GM18870 (cell line): ENCODE measurements at regions not wholly inside any gene's neighbourhood (a gene's known extent, or its start where the extent isn't known, plus 50 kb on each side); places are given as distances from the start of the nearest gene placed in this dataset.
"Not testable (repeated sequence)": the region's sequence is repeated elsewhere in the genome, so short reads cannot be mapped to it uniquely, and the experiment has no call there.

Source experiments
- ATAC-seq: cut with Tn5 transposase; IDR thresholded peaks from one replicate; pipeline ENCODE4 v1.9.1; 2021; ENCODE audit warnings: moderate library complexity; ENCODE audit not compliant: unreplicated experiment

DNA sequence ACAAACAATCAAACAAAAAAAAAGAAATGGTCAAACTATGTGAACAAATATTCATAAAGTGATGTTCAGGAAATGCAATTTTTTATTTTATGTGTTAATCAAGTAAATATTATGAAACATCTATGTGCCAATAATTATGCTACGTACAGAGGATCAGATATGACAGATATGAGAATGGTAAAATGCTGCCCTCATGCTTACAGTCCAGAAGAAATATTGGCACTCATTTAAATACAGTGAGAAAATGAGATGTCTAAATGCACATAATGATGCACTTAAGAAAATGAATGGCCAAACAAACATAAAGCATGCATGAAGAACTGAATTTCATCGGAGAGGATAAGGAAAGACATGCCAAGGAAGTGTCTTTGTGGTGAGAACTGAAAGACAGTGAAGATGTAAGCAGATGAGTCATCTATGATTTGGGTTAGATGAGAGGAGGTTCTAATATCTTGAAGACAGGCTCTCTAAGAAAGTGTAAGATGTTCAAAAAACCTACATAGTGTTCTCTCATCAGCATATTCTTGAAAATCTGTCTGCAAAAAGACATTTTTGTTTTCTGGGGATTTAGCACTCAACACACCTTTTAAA is 1231.1 kb upstream of the ACO1 start:
- no peak for ATAC-seq

DNA sequence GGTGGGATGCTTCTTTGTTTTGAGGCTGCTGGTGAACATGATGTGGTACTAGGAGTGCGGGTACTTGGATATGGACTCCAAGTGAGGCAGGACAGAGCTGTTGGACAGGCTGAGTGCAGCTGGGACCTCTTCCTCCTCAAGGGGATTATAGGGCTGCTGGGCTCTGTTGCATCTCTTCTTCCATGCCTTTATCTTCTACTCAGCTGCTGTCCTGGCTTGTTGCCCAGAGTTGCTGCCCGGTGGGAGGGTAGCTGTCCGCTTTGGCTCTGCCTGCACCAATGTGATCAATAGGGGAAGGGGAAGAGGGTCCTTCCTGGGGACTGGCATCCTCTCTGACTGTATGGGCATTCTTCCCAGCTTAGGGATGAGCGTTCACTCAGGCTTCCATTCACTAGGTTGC is 1217.9 kb upstream of the ACO1 start:
- no peak for ATAC-seq

DNA sequence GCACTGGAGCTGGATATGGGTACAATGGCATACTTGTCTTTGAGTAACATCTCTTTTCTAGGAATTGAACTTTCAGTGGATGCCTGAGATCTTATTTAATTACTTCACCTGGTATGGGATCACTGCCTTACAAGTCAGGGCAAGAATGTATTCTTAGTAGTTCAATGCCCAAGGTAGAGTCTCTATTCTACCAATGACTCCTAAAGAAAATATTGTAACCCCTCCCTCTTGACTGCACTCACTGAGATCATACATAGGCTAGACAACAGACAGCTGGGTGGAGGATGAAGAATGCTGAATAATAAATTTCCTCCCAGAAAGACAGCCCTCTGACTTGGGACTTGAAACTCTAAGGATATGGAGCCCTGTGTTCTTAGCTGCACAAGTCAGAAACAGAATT is 1216.3 kb upstream of the ACO1 start:
- ATAC-seq, result no peak

DNA sequence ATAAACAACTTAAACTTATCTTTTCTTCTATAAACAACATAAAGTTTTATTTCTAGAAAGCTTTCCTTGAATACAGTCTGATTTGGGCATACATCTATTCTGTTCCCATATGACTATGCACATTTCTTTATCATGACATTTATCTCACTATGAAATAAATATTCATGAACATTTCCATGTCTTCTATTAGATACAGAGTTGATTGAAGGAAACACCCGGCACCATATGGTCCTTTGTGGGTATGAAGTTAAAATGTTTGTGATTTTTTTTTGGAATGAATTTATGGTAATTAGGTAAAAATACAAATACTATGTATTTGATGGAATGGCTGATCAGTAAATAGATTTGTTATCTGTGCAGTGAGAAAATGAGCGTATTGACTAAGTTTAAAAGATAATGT is 1209.8 kb upstream of the ACO1 start:
- ATAC-seq, result no peak

DNA sequence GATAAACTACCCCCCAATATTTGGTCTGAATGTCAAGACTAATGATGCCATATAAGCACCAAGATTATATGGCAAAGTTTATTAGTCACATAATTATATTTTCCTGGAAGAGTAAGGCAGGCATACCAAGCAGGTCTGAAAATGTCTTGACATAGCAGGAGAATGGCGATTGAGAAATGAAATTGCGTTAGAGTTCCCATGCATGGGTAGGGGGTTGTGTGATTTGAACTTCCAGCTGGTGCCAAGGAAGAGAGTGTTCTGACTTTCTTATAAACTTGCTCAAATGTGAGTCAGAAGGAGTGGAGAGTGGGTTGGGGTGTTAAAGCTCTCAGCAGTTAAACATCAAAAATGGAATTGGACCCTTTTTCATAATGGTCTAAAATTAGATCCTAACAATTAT is 1200.6 kb upstream of the ACO1 start:
- no peak for ATAC-seq

DNA sequence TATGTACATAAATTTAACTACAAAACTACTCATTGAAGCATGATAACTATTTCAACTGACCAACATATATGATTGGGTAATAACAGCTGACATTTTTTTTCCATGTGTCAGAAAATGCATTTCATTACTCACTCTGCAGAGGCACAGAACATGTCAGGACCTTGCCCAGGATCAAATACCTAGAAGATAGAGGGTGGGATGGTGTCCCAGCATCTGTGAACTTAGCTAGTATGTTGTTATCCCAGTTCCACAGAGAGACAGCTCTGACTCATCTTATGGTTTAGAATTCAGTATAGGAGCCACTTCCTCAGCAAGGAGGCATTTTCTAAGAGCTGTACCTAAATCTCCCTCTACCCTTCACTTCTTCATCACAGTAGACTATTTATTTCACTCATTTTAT is 1198.6 kb upstream of the ACO1 start:
- no peak for ATAC-seq

DNA sequence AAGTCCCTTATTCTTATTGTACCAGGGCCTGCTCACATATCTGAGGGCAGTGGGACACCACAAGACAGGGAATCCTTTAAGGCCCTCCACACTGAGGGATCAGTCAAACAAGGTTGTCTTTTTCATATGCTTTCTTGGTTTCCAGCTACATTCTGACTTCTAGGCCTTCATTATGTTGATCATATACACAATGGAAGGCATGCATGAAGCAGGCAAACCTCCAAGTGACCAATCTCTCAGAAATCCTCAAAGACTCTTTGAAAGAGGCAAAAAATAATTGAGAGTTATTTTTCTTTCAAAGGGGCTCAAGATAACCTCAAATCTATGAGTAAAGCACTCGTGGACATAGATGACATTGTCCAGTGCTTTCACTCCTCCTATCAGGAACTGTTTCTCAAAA is 1195.9 kb upstream of the ACO1 start:
- ATAC-seq, result no peak

DNA sequence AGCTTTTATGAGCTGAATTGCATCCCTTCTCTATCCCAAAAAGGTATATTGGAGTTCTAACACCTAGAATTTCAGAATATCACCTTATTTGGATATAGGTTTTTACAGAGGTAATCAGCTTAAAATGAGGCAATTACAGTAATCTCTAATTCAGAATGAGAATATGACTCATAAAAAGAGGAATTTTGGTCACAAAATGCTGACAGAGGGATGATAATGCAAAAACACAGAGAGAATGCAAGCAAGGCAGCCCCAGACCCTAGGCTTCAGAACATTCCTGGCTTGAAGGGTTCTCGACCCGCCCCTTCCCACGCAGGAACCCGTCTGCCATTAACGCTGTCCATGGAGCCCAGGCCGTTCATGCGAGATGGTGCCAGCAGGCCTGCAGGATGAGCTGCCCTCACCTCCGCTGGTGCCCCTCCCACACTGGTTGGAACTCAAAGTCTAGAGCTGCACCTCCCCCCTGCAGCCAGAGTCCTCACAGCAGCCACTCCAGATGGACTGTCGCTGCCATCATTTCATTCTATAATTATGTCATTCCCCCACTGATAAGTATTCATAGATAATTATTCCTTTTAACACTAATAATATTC is 1173.4 kb upstream of the ACO1 start:
- ATAC-seq, result no peak

DNA sequence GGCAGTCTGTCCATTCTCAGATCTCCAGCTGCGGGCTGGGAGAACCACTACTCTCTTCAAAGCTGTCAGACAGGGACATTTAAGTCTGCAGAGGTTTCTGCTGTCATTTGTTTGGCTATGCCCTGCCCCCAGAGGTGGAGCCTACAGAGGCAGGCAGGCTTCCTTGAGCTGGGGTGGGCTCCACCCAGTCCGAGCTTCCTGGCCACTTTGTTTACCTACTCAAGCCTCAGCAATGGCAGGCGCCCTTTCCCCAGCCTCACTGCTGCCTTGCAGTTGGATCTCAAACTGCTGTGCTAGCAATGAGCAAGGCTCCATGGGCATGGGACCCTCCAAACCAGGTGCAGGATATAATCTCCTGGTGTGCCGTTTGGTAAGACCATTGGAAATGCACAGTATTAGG is 1154.5 kb upstream of the ACO1 start:
- not testable (repeated sequence) for ATAC-seq

DNA sequence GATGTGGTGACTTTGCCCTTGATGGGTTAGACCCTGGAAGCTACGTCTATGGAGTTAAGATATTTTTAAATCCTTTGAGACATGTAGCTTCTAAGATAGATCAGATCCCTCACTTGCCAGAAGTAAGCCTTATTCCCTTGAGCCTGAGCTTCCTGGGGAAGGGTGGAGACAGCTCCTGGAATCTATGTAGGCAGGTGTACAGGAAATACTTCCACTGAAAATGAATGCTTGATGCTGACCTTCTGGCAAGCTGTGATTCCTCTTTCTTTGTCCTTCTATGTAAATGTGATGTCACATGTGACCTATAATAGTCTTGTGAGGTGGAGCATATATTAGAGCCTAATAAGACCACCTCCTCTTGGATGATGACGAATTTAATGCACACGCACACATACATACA is 1152.0 kb upstream of the ACO1 start:
- ATAC-seq, result no peak

DNA sequence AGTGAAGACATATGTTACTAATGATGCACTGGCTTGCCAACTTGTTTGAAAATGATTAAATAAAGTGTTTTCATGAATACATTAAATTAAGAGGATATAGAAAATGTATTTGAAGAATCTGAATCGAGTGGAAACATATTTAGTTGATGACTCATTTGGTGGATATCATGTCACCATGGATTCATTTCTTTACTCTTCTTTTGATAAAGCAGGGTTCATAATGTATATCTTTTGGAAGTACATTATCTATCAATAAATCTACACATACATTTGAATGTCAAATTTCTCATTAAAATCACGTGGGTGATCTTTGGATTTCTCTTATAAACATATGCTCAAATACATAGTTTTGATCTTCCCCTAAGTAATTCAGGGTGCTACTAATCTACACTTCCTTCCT is 1148.1 kb upstream of the ACO1 start:
- ATAC-seq, result no peak

DNA sequence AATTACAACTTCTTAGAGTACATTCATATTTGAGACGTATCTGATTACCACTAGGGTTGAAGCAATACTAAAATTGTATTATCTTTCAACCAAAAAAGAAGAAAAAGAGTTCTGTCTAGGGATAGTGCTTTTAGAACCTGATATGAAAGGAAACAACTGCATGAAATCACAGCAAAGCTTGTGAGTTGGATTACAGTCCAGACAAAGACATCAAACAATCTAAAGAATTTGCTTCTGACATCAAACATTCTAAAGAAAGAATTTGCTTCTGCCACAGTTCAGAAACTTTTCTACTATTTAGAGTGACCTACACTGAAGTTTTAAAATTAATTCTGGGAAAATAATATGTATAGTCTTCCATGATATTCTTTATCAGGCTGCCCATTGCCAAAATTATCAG is 1141.1 kb upstream of the ACO1 start:
- ATAC-seq, result no peak

DNA sequence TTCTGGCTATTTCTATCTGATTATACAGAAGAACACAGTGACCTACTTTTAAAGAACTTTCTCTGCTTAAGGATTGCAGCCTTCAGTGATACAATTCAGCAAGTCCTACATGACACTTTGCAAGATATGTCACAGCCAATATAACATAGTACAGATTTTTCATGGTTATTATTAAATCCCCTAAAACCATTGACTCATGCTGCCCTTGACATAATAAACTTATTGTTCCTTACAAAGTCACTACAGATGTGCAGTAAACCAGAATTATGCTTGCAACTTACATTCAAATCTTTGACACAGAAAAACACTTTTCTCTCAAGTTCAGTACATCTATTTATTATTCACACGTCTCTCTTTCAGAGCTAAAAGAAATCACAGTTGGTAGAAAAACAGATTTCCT is 1136.3 kb upstream of the ACO1 start:
- ATAC-seq, result no peak

DNA sequence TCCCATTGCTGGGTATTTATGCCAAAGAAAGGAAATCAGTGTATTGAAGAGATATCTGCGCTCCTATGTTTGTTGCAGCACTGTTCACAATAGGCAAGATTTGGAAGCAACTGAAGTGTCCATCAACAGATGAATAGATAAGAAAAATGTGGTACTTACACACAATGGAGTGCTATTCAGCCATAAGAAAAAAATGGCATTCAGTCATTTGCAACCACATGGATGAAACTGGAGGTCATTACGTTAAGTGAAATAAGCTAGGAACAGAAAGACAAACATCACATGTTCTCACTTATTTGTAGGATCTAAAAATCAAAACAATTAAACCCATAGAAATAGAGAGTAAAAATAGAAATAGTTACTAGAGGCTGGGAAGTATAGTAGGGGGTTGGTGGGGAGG is 1133.1 kb upstream of the ACO1 start:
- ATAC-seq, result no peak

DNA sequence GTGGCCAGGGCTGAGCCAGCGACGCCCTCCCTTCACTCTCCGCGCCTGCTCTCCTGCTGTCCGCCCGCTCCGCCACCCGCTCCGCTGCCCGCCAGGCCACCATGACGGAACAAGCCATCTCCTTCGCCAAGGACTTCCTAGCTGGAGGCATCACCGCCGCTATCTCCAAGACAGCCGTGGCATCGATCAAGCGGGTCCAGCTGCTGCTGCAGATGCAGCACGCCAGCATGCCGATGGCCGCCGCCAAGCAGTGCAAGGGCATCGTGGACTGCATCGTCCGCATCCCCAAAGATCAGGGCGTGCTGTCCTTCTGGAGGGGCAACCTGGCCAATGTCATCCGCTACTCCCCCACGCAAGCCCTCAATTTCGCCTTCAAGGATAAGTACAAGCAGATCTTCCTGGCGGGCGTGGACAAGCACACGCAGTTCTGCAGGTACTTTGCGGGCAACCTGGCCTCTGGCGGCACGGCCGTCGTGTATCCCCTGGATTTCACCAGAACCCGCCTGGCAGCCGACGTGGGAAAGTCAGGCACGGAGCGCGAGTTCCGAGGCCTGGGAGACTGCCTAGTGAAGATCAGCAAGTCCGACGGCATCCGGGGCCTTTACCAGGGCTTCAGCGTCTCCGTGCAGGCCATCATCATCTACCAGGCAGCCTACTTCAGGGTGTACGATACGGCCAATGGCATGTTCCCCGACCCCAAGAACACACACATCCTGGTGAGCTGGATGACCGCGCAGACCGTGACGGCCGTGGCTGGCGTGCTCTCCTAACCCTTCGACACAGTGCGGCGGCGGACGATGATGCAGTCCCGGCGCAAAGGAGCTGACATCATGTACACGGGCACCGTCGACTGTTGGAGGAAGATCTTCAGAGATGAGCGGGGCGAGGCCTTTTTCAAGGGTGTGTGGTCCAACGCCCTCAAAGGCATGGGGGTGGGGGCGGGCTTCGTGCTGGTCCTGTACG is 1130.4 kb upstream of the ACO1 start:
- no peak for ATAC-seq

DNA sequence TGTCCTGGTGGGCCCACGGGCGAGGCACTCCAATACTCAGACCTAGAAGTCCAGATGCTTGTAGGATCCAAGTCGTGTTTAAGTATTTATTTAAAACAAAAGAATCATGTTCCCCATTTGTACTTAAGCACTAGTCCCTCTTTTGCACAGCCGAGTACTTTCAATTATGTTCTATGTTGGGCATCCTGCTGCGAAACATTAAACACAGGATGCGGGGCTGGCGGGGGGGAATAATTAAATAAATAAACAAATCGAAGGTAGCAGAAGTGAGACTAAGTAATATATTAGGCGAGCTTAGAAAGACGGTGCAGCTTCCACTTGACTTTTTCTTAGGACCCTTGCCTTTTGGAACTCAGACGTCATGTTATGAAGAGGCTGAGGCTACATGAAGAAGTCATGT is 1129.2 kb upstream of the ACO1 start:
- ATAC-seq, result no peak

DNA sequence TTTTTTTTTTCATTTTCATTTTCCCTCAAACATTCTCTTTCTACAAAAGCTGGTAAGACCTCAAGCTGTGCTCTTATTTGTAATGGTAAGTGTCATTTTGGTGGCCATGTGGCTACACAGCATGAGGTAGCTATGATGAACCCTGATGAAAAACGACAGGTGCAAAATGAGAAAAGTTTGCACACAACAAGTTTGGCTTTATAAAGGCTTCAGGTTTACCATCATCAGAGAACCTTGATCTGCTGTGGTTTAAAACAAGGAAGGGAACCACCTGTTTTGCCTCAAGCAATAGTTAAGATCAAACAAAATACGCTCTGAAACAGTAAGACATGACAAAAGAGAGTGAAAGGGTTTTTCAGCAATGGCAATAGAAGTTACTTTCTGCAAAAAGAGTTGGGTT is 1124.6 kb upstream of the ACO1 start:
- no peak for ATAC-seq

DNA sequence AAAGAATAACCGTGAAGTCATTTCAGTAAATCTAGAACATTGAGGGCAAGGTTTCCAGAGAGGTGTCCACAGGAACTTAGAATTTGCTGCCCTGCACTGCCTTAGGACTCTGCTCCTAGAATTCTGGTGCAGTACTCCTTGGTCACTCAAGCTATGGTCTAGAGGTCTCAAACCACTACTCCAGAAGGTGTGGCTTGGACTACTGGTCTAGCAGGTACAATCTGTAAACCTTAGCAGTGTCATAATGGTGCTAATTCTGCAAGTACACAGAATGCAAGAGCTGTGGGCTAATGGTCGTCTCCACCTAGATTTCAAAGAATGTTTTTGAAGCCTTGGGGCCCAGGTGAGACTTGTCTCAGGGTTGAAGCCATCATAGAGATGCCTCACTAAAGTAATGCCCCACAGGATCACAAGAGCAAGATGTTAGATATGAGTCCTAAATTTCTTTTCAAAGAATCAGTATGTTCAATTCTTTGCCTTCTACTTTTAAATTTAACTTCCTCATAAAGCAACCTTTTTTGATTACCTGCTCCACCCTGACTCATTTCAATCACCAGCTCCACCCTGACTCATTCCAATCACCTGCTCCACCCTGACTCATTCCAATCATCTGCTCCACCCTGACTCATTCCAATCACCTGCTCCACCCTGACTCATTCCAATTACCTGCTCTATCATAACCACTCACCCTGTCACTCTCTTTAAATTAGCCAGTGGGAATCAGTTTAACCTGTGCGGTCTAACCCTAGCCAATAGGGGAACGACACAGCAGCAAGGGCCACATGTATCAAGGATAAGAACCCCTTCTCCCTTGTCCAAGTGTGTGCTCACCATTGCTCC is 1111.8 kb upstream of the ACO1 start:
- no peak for ATAC-seq

DNA sequence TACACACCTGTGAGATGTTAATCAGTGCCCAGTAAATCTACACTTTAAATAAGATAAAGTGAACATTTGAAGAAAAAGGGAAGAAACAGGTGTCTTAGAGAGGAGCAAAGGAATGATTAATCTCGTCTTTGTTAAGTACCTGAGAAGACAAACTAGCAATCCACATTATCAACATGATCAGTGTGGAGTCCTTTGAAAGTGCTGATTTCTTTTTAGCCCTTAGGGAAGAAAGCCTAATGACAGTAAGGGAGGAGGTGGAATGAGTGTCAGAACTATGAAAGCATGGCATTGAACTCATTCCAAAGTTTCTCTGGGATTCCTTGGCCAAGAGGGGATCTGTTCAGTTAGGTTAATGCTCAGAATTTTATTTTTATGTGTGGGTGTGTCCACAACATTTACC is 1109.0 kb upstream of the ACO1 start:
- no peak for ATAC-seq

DNA sequence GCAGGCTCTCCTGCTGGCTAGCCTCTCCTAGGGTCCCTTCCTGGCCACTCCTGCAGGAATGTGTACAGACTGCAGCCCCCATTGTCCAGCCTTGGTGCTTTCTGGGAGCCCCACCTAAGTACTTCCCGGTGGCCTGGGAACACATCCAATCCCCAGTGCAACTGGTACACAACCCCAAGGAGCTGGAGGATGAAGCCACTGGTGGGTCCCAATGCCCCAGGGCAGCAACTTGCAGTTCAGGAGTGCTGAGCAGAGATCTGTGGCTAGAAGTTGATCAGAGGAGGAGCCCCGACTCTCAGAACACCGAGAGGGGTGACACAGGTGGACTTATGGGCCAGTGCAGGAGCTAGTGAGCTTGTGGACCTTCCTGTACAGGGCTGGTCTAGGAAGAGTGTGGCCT is 1093.7 kb upstream of the ACO1 start:
- ATAC-seq, result no peak
